ENCODE measurements at regions not wholly inside any gene's neighbourhood (a gene's known extent, or its start where the extent isn't known, plus 50 kb on each side); places are given as distances from the start of the nearest gene placed in this dataset.

DNA sequence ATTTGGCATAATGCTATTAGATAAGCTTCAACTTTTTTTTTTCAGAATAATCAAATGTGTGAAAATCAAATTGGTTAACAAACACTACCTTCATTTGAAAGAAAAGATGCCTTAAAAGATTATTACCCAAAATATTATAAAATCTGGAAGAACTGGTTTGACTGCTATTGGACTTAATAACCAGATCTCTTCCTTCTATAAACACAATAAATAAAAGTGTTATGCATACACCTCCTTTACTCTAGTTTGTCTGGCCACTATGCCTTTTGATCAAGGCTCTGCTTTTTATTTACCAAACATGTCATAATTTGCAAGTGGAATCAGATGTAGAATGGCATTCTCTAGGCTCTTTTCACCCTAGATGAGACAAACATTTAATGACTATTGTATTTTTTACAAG, 897.3 kb upstream of the EPHA5 start:
- no peak for TF ChIP-seq POLR2A (IDR thresholded peaks at IDR 0.05; ENCODE audit: low read depth, low read length)
- TF ChIP-seq, protein P1, sequence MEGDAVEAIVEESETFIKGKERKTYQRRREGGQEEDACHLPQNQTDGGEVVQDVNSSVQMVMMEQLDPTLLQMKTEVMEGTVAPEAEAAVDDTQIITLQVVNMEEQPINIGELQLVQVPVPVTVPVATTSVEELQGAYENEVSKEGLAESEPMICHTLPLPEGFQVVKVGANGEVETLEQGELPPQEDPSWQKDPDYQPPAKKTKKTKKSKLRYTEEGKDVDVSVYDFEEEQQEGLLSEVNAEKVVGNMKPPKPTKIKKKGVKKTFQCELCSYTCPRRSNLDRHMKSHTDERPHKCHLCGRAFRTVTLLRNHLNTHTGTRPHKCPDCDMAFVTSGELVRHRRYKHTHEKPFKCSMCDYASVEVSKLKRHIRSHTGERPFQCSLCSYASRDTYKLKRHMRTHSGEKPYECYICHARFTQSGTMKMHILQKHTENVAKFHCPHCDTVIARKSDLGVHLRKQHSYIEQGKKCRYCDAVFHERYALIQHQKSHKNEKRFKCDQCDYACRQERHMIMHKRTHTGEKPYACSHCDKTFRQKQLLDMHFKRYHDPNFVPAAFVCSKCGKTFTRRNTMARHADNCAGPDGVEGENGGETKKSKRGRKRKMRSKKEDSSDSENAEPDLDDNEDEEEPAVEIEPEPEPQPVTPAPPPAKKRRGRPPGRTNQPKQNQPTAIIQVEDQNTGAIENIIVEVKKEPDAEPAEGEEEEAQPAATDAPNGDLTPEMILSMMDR (IDR thresholded peaks at IDR 0.05; ENCODE audit: extremely low read depth in 1 of 2, insufficient read depth in 1 of 2, low read depth in 1 of 2, low read length in 2 of 2), result no peak
- TF ChIP-seq POLR2AphosphoS5 (IDR thresholded peaks at IDR 0.05; ENCODE audit: insufficient read depth, low read depth, low read length), result no peak
- no peak for TF ChIP-seq FOS (IDR thresholded peaks at IDR 0.05; ENCODE audit: borderline replicate concordance, insufficient read depth, low read length)
- no peak for TF ChIP-seq EZH2 (IDR thresholded peaks at IDR 0.05; ENCODE audit: borderline replicate concordance, low read depth, low read length, severe bottlenecking)
- TF ChIP-seq JUN (IDR thresholded peaks at IDR 0.05; ENCODE audit: borderline replicate concordance, insufficient read depth, insufficient read length, low read depth), result no peak

All from endothelial cell of umbilical vein (primary cell).